ENCODE measurements at regions not wholly inside any gene's neighbourhood (a gene's known extent, or its start where the extent isn't known, plus 50 kb on each side); places are given as distances from the start of the nearest gene placed in this dataset.

DNA sequence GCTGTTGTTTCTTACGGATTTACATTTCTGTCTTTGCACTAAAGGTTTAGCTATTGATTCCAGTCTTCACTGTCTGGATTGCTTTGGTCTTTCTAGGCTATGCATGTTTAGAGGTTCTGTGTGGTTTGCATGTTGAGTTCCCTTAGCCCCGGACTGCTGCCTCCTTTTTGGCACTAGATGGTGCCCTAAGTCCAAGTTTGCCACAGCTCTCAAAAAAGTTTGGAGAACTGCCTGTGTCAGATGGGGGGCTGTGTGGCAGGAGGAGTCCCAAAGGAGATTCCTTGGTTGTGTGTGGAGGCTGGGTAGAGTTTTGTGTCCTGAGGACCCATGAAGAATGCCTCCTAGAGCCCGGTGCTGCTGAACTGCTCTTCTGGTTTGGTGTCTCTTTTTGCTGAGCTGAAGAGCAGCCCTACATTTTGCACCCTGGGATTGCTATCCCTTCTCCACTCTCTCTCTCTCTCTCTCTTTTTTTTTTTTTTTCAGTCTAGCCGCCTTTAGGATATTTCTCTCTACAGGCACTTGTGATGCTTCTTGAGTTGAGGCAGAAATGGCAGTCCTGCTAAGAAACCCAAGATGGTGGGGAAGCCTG lies 74.4 kb downstream of the PTGS2 start:
- TF ChIP-seq POLR2A (IDR thresholded peaks at IDR 0.05), result no peak
- TF ChIP-seq, protein P1, sequence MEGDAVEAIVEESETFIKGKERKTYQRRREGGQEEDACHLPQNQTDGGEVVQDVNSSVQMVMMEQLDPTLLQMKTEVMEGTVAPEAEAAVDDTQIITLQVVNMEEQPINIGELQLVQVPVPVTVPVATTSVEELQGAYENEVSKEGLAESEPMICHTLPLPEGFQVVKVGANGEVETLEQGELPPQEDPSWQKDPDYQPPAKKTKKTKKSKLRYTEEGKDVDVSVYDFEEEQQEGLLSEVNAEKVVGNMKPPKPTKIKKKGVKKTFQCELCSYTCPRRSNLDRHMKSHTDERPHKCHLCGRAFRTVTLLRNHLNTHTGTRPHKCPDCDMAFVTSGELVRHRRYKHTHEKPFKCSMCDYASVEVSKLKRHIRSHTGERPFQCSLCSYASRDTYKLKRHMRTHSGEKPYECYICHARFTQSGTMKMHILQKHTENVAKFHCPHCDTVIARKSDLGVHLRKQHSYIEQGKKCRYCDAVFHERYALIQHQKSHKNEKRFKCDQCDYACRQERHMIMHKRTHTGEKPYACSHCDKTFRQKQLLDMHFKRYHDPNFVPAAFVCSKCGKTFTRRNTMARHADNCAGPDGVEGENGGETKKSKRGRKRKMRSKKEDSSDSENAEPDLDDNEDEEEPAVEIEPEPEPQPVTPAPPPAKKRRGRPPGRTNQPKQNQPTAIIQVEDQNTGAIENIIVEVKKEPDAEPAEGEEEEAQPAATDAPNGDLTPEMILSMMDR (IDR thresholded peaks at IDR 0.05), result peak in 4 of 6 experiments; percentile 28 to 57 (median 52)
